GM21423 (cell line): ENCODE measurements at regions not wholly inside any gene's neighbourhood (a gene's known extent, or its start where the extent isn't known, plus 50 kb on each side); places are given as distances from the start of the nearest gene placed in this dataset.
"Not testable (repeated sequence)": the region's sequence is repeated elsewhere in the genome, so short reads cannot be mapped to it uniquely, and the experiment has no call there.

Source experiments
- ATAC-seq: cut with Tn5 transposase; IDR thresholded peaks from one replicate; pipeline ENCODE4 v1.9.1; 2021; ENCODE audit warnings: mild to moderate bottlenecking, moderate library complexity; ENCODE audit not compliant: unreplicated experiment

DNA sequence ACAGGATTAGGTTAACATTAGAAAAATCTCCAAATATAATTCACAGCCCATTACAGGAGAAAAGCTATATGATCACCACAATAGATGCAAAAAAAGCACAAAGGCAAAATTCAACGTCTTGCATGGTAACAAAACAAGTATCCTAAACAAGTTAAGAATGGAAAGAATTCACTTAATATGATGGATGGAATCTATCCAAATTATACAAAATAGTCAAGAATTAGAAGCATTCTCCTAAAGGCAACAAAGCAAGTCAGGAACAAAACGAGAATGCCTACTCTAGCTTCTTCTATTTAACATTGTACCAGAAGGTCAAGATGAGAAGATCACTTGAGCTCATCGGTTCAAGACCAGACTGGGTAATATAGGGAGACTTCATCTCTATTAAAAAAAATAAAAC lies 442.8 kb downstream of the SETD4 start:
- no peak for ATAC-seq

DNA sequence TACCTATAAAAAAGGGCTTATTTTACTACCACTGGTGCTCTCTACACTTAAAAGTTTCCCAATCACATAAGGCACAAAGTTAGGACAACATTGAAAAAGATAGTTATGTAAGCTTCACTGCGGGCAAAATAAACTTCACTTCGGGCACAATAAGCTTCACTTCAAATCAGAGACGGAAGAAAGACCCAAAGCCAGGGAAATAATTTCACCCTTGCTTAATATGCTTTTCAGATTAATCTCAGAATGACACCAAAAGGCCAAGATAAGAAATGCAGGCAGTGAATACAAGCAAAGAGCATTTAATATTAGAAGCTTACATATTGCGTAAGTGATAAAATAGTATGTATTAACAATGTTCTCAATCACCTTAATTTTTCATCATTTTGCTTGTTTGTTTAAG lies 444.2 kb downstream of the SETD4 start:
- ATAC-seq: no peak

DNA sequence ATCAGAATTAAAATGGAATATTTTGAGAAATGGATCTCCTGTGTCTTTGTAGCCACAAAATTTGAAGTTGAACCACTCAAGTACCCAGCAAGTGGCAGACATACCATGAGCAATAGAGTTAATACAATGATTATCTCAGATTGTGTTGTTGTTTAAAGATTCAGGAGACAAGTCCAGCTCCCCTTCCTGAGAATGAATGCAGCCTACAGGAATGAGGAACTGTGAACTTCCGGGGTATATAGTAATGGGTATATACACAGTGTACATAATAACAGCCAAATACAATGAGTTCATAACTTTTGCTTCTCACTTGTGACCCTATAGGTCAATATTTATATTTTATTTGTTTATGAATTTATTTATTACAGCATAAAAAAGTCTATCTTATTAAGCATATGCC lies 445.0 kb downstream of the SETD4 start:
- ATAC-seq: no peak

DNA sequence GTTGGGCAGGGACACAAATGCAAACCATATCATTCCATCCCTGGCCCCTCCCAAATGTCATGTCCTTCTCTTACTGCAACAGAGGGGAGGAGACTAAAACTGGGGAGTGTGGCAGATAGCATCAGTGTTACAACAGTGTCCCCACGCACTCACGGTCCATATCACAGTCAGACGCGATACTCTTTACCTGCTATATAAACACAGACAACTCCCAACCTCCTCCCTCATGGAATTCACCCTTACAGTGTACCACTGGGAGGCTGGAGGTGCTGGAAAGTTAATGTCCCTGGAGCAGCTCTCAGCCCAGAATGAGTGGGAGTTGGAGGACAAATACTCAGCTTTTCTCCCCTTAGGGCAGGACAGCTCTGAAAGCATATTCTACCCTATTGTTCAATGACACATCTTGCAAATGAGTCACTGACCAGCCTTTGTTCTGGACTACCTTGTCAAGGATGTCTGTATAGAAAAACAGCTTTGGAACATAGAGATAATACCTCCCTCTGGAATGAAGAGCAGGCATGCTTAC lies 445.9 kb downstream of the SETD4 start:
- no peak for ATAC-seq

GRCh38 chr21:35611708-35612132 lies 448.6 kb downstream of the SETD4 start:
- no peak for ATAC-seq

DNA sequence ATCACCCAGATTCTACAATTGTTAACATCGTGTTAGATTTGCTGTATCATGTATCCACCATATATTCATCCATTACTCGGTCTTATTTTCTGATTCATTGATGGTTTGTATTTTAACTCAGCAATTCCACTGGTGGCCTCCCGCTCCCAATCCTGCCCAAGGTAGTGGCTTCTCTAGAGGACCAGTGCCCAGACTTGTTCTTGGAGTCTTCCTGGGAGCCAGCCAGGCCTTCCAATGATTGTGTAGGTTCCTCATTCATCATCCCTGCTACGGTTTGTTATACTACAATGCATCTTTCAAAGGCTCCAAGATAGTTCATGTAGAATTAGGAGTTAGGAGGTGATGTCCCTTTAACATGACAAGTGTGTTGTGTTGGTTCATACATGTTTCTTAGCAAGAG lies 451.1 kb downstream of the SETD4 start:
- no peak for ATAC-seq

DNA sequence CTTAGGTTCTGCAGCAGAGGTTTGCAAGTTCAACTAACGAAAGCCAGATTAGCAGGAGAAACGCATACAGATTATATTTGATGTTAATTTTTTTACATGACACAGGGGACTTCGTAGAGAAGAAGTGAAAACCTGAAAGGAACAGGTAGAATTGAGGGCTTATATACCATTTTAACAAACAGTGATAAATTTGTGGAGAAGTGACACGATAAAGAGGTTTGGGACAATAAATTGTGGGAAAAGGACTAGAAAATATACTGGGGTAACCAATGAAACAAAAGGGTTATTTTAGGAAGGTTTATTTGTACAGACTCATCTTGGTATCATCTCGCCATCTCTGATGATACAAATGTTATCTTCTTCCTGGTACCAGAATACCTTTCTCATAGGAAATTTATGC lies 452.9 kb downstream of the SETD4 start:
- ATAC-seq: no peak

DNA sequence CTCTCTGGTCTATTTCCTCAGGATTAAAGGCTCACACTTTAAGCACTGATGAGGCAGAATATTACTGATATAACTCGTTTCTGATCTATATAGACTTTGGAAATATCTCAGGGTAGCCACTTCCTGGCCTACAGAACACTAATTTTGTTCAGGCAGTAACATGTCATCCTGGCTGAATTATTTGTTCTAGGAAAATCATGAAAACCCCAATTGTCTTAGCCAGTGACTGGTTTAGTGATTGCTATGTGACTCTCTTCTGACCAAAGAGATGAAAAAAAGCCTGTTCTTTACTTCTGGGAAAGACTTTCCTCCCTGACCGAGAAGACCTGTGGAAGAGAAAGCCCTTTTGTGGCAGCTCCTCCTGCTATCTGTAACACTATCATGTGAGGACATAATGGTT lies 453.7 kb downstream of the SETD4 start:
- no peak for ATAC-seq

GRCh38 chr21:35606146-35606545 lies 454.2 kb downstream of the SETD4 start:
- no peak for ATAC-seq

DNA sequence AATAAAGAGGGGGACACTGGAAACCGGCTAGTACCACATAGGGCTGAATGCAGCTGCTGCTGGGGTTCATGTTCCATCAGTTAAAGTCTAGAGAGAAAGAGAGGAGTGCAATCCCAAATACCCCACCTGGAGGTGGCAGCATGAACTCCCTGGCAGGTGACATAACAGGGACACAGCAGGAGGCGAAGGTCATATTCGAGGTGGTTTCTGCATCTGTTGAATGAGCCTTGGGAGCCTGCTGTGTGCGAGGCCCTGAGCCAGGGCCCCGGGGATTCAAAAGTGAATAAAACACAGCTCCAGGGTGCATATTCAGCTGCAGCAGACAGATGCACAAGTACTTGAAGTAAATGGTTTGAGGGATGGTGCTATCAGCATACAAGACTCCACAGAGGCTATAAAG lies 456.8 kb downstream of the SETD4 start:
- ATAC-seq: no peak

DNA sequence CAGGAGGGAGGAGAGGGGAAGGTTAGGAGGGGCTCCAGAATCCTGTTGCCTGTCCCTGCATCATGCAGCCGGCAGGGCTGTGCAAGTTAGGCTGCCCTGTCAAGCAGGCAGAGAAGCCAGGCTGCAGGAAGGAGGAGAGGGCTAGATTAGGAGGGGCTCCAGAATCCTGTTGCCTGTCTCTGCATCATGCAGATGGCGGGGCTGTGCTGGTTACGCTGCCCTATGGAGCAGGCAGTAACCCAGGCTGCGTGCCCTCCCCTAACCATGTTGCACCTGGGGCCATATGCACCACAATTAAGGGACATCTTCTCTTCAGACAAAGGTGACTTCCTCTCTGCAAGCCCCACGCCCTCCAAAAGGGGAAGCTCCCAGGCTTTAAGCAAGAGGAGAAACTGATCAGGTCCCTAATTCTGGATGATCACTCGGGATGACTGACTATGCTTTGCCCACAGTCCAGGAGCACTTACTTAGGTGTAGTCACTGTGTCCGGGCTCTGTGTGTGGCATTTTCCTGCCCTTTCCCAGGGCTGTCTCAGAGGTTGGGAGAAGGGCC lies 457.4 kb downstream of the SETD4 start:
- no peak for ATAC-seq

GRCh38 chr21:35601211-35601610 lies 459.1 kb downstream of the SETD4 start:
- ATAC-seq: no peak

DNA sequence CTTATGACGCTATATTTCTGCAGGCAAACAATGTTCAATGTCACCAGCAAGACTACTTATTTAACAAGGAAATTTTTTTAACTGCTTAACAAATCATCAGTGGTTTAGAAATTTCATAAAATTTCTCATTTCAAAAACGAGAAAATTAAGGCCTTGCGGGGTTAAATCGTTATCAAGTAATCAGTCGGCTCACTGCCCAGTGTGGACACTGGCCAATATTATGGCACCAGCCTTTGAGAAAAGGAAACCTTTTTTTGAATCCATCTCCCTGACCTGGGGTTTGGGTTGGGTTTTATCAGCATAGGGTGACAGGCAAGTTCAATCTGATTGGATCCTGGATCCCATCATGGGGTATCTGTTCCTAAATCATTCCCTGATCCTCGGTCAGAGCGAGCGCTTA lies 461.2 kb downstream of the SETD4 start:
- ATAC-seq: no peak

- ATAC-seq: no peak
Observed at GRCh38 chr21:35597750-35598339, 462.5 kb downstream of the SETD4 start.

- ATAC-seq: no peak
Observed at GRCh38 chr21:35594905-35595304, 465.4 kb downstream of the SETD4 start.

DNA sequence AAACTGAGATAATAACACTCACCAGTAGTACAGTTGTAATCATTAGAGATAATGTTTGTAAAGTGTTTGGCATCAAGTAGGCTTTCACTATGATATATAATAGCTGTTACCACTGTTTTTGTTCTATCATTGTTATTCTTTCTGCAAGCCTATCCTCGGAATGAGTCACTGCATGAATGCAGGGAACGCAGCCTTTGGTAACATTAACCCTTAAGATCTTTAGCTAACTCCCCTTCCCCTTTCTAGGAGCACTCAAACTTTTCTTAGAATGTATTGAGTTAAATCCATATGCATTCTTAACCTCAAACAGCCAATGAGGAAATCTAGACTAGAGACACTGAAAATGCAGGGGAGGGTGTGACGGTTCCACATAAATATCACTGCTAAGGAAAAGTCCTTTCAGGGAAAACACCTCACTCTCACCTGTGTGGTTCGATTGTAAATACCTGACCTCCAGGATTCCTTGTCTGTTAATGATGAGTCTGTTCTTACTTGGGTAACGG lies 467.3 kb downstream of the SETD4 start:
- no peak for ATAC-seq

- ATAC-seq: not testable (repeated sequence)
Observed at GRCh38 chr21:35590284-35590683, 470.0 kb downstream of the SETD4 start.

- no peak for ATAC-seq
Observed at GRCh38 chr21:35587841-35588380, 472.4 kb downstream of the SETD4 start.

DNA sequence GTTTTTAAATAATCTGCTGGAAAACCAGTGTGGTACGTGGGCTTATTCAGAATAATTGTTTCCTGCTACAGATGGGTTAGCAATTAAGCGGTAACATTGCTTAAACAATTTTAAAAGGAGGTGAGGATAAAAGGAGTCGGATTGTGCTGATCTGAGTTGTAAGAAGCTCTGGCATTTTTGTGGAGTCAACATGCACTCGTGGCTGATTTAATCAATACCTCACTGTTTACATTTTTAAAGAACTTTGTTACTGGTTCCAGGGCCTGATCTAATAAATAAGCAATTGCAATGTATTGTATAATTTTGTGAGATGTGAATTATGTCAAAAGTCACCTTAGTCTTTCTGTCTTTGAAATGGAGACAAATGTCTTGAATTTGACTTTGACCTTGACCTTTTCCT lies 474.0 kb downstream of the SETD4 start:
- ATAC-seq: no peak

DNA sequence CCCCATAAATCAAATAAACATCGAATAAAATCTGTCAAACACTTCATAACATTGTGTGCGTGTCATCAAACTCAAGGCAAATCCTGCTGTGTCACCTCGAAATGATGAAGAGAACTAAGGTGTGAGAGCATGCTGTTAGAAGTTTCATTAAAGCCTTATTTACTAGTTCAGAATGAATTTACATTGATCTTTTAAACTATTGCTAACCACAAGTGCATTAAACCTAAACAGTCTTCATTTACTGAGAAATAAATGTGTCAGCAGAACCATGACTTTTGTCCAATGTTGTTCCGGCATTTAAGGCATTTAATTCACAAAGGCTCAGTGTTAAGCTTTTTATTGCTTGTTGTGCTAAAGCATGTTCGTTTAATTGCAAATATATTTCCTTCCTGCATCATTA lies 474.4 kb downstream of the SETD4 start:
- no peak for ATAC-seq

DNA sequence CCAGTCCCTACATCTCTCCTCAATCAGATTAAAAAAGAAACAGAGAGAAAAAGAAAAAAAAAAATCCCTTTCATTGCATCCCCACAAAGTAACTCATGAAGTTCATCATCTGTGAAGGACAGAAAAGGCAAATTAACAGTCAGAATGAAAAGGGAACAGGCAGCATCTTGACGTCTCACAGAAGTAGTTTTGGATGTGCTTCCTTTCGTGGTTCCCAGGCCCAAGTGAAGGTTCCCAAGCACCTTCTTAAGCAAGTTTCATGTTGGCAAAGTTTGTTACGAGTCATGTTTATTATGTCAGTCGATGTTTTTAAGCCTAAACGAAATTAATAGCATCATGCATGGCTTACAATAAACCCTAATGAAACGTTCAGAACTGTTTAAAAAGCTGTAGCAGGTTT lies 475.2 kb downstream of the SETD4 start:
- no peak for ATAC-seq

DNA sequence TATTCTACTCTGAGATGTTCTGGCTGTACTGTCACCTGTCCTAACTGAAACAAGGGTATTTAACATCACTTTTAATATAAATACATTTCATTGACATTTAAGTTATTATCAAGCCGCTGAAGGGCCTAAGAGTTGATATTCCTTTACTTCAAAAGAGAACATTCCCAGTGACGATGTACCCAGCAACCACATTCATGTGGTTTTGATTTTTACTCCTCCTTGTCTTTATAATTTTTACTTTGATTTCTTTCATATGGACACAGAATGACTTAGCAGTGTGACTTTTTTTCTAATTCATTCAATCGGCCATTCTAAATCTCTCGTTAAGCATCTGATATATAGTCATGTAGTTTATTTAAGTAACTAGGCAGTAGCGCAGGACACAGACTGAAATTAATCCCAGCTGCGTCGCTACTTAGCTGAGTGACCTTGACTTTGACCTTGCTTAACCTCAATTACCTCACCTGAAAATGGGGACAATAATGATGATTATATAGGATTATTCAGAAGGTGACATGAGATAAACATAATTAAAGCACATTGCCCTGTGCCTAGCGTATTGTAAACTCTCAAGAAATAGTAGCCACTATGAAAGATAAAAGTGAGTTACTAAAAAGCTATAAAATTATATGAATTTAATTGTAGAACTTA lies 476.6 kb downstream of the SETD4 start:
- ATAC-seq: no peak
